Fibroblast of skin of right biceps (primary cell): ENCODE measurements at regions not wholly inside any gene's neighbourhood (a gene's known extent, or its start where the extent isn't known, plus 50 kb on each side); places are given as distances from the start of the nearest gene placed in this dataset.

ENCODE experiments used
- DNase-seq: peaks from one replicate; pipeline ENCODE4 v3.0.0-alpha.2; 2013

GRCh38 chr22:27019827-27020226 is 362.4 kb downstream of the MIAT start:
- DNase-seq: peak; percentile 73

- DNase-seq: peak; percentile 40
These were observed 365.0 kb downstream of the MIAT start for GRCh38 chr22:27022274-27022895.

GRCh38 chr22:27022896-27023361 is 365.5 kb downstream of the MIAT start:
- no peak for DNase-seq

GRCh38 chr22:27023591-27023990 is 366.2 kb downstream of the MIAT start:
- DNase-seq: no peak

- no peak for DNase-seq
These were observed 367.6 kb downstream of the MIAT start for GRCh38 chr22:27024982-27025381.

GRCh38 chr22:27028093-27028492 is 370.7 kb downstream of the MIAT start:
- DNase-seq: no peak

GRCh38 chr22:27029584-27030130 is 372.3 kb downstream of the MIAT start:
- DNase-seq: no peak

GRCh38 chr22:27032091-27032761 is 374.8 kb downstream of the MIAT start:
- DNase-seq: no peak

- no peak for DNase-seq
These were observed 384.4 kb downstream of the MIAT start for GRCh38 chr22:27041745-27042310.

GRCh38 chr22:27043262-27043661 is 385.9 kb downstream of the MIAT start:
- no peak for DNase-seq

GRCh38 chr22:27045103-27045947 is 387.9 kb downstream of the MIAT start:
- DNase-seq: peak; percentile 88

GRCh38 chr22:27046086-27046485 is 388.7 kb downstream of the MIAT start:
- DNase-seq: no peak

GRCh38 chr22:27046603-27047002 is 389.2 kb downstream of the MIAT start:
- no peak for DNase-seq

GRCh38 chr22:27050771-27051170 is 393.4 kb downstream of the MIAT start:
- DNase-seq: no peak

- no peak for DNase-seq
These were observed 394.0 kb downstream of the MIAT start for GRCh38 chr22:27051407-27051806.

- DNase-seq: no peak
These were observed 400.3 kb downstream of the MIAT start for GRCh38 chr22:27057717-27058116.

GRCh38 chr22:27060190-27060589 is 402.8 kb downstream of the MIAT start:
- no peak for DNase-seq

- DNase-seq: no peak
These were observed 405.5 kb downstream of the MIAT start for GRCh38 chr22:27062910-27063309.

GRCh38 chr22:27063406-27063805 is 406.0 kb downstream of the MIAT start:
- peak; percentile 42 for DNase-seq

- DNase-seq: no peak
These were observed 406.5 kb downstream of the MIAT start for GRCh38 chr22:27063841-27064240.

GRCh38 chr22:27064386-27064785 is 407.0 kb downstream of the MIAT start:
- no peak for DNase-seq

GRCh38 chr22:27065279-27065678 is 407.9 kb downstream of the MIAT start:
- DNase-seq: no peak

GRCh38 chr22:27066856-27067255 is 409.5 kb downstream of the MIAT start:
- no peak for DNase-seq
